CD4-positive, alpha-beta T cell (primary cell): ENCODE measurements at regions not wholly inside any gene's neighbourhood (a gene's known extent, or its start where the extent isn't known, plus 50 kb on each side); places are given as distances from the start of the nearest gene placed in this dataset.
A peak's percentile ranks its signal among the peaks of the same experiment; 100 is the strongest.

Experiments
- ATAC-seq: fragments of 200-7000 bp; cut with Tn5 transposase; one replicate; pipeline ENCODE4 v1.10.0; 2022; ENCODE audit warnings: mild to moderate bottlenecking; ENCODE audit not compliant: poor library complexity
- CTCF ChIA-PET: fragments of 350-600 bp; sonication (Branson Sonifier 250); formaldehyde crosslinking; loops from one replicate; lab custom pipeline; 2021; ENCODE audit warnings: antibody characterized with exemption, inconsistent platforms; lab: Charles Lee
- POLR2A ChIA-PET: fragments of 350-600 bp; sonication (Branson Sonifier 250); formaldehyde crosslinking; loops from one replicate; lab custom pipeline; 2021; ENCODE audit warnings: antibody characterized with exemption, inconsistent platforms; lab: Charles Lee
- DNase-seq, 14 experiments: peaks; one replicate each; pipeline ENCODE4 v3.0.0-alpha.2; 2013 to 2020; ENCODE audit warnings: mixed read lengths in 2 of 14
- H3K27ac ChIP-seq, 2 donors: one replicate each; pipeline versions ENCODE4 v1.5.1 to v1.7.0; 2013; ENCODE audit warnings: low read length in 2 of 2, low read depth in 1 of 2, mild to moderate bottlenecking in 1 of 2
- H3K27me3 ChIP-seq, 2 experiments: 1 replicate in 1 of 2; 2 replicates in 1 of 2; pipeline versions ENCODE4 v1.6.1 to v1.7.0; 2013; ENCODE audit warnings: low read length in 2 of 2, control low read depth in 1 of 2, mild to moderate bottlenecking in 1 of 2, moderate library complexity in 1 of 2; ENCODE audit not compliant: insufficient read depth in 2 of 2, control insufficient read depth in 1 of 2
- H3K36me3 ChIP-seq: one replicate; pipeline ENCODE4 v1.6.1; 2013; ENCODE audit warnings: low read length, control low read depth; ENCODE audit not compliant: insufficient read depth
- H3K4me1 ChIP-seq: one replicate; pipeline ENCODE4 v1.6.1; 2013; ENCODE audit warnings: low read length, control low read depth; ENCODE audit not compliant: insufficient read depth
- H3K4me3 ChIP-seq: one replicate; pipeline ENCODE4 v1.5.1; 2013; ENCODE audit warnings: mild to moderate bottlenecking, low read length, moderate library complexity
- H3K9me3 ChIP-seq, 2 experiments: 1 replicate in 1 of 2; 2 replicates in 1 of 2; pipeline versions ENCODE4 v1.6.1 to v1.7.0; 2013; ENCODE audit warnings: low read length in 2 of 2, mild to moderate bottlenecking in 2 of 2, control low read depth in 1 of 2, moderate library complexity in 1 of 2; ENCODE audit not compliant: control insufficient read depth in 1 of 2, insufficient read depth in 1 of 2
- H3K27ac Mint-ChIP-seq: one replicate; pipeline ENCODE4 v1.8.0; 2020; ENCODE audit warnings: mixed read lengths
- H3K27me3 Mint-ChIP-seq: one replicate; pipeline ENCODE4 v1.8.0; 2021; ENCODE audit warnings: mixed read lengths
- H3K36me3 Mint-ChIP-seq: one replicate; pipeline ENCODE4 v1.8.0; 2021; ENCODE audit warnings: low read depth, mixed read lengths
- H3K4me1 Mint-ChIP-seq: one replicate; pipeline ENCODE4 v1.8.0; 2021; ENCODE audit warnings: low read depth, mixed read lengths
- H3K4me3 Mint-ChIP-seq: one replicate; pipeline ENCODE4 v1.8.0; 2020; ENCODE audit warnings: mild to moderate bottlenecking, mixed read lengths
- H3K9me3 Mint-ChIP-seq: one replicate; pipeline ENCODE4 v1.8.0; 2020; ENCODE audit warnings: mixed read lengths
- intact Hi-C, 2 experiments: fragments of 100-400 bp; cut with DNase I in 1 of 2; cut with micrococcal nuclease in 1 of 2; formaldehyde crosslinking; loops; one replicate each; pipeline versions ENCODE4 v1.15.1 to v1.9.0; 2023 to 2025; cut with DNase I, micrococcal nuclease
- TF ChIP-seq, protein P1 (sequence below): fragments of 200-600 bp; IDR thresholded peaks from one replicate; pipeline ENCODE4 v1.8.0; 2022; ENCODE audit warnings: antibody characterized with exemption, mild to moderate bottlenecking

- Mint-ChIP-seq H3K9me3 (no peaks in the 10 kb centered on the region), H3K27ac (peak overlapping the region; percentile 86), H3K27me3 (no peaks in the 10 kb centered on the region), H3K36me3 (no peaks in the 10 kb centered on the region), H3K4me1 (peaks cover 86% of the 10 kb centered on the region), H3K4me3 (no peak overlapping the region)
- DNase-seq = no peak
- TF ChIP-seq, protein P1, sequence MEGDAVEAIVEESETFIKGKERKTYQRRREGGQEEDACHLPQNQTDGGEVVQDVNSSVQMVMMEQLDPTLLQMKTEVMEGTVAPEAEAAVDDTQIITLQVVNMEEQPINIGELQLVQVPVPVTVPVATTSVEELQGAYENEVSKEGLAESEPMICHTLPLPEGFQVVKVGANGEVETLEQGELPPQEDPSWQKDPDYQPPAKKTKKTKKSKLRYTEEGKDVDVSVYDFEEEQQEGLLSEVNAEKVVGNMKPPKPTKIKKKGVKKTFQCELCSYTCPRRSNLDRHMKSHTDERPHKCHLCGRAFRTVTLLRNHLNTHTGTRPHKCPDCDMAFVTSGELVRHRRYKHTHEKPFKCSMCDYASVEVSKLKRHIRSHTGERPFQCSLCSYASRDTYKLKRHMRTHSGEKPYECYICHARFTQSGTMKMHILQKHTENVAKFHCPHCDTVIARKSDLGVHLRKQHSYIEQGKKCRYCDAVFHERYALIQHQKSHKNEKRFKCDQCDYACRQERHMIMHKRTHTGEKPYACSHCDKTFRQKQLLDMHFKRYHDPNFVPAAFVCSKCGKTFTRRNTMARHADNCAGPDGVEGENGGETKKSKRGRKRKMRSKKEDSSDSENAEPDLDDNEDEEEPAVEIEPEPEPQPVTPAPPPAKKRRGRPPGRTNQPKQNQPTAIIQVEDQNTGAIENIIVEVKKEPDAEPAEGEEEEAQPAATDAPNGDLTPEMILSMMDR = no peak
- no peak overlapping the region for H3K27ac ChIP-seq
- H3K9me3 ChIP-seq = no peaks in the 10 kb centered on the region
- ATAC-seq = no peak
- H3K4me3 ChIP-seq = no peak overlapping the region
- H3K27me3 ChIP-seq = no peaks in the 10 kb centered on the region
- POLR2A ChIA-PET = no interaction called here
- peaks cover 78% of the 10 kb centered on the region for H3K4me1 ChIP-seq
- no peaks in the 10 kb centered on the region for H3K36me3 ChIP-seq
- intact Hi-C loops = no loop called here
- CTCF ChIA-PET = interaction anchor here (0.7 to 1.2 kb wide), 3 partner anchors 9 to 106 kb away, joined by 3 to 4 read pairs (median 3); no protein-coding TSS in a partner anchor
These were observed 96.4 kb downstream of the LRRC74A start for GRCh38 chr14:76922584-76922983.

GRCh38 chr14:76922092-76922491 lies 95.9 kb downstream of the LRRC74A start:
- H3K4me1 Mint-ChIP-seq = peaks cover 82% of the 10 kb centered on the region
- no peaks in the 10 kb centered on the region for H3K27me3 Mint-ChIP-seq
- Histone ChIP-seq H3K36me3 (no peaks in the 10 kb centered on the region), H3K9me3 (no peaks in the 10 kb centered on the region), H3K4me1 (peaks cover 73% of the 10 kb centered on the region), H3K27me3 (no peaks in the 10 kb centered on the region), H3K4me3 (no peak overlapping the region), H3K27ac (no peak overlapping the region)
- H3K27ac Mint-ChIP-seq = peak overlapping the region; percentile 86
- ATAC-seq (no peak), DNase-seq (no peak)
- CTCF ChIA-PET = interaction anchor here (1.1 kb wide), 1 partner anchor 9 kb away, joined by 4 read pairs; no protein-coding TSS in a partner anchor
- POLR2A ChIA-PET = interaction anchor here (3.5 kb wide), 1 partner anchor 8 kb away, joined by 21 read pairs; no protein-coding TSS in a partner anchor
- intact Hi-C loops = no loop called here
- H3K4me3 Mint-ChIP-seq = no peak overlapping the region
- TF ChIP-seq, protein P1 = no peak
- H3K9me3 Mint-ChIP-seq = no peaks in the 10 kb centered on the region
- no peaks in the 10 kb centered on the region for H3K36me3 Mint-ChIP-seq

DNA sequence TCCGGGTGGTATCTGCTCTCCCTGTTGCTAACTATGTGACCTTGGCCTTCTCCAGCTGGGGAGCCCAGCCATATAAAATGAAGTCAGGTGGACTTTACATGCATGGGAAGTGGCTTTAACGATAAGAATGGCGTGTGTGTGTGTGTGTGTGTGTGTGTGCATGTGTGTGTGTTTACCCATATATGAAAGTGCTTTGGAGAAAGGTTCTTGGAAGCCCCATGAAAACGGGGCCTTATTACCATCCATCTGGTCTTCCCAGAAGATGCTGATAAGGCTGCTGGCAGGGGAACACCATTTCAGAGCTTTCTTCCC lies 94.8 kb downstream of the LRRC74A start:
- Histone ChIP-seq H3K27ac (no peak overlapping the region), H3K9me3 (no peaks in the 10 kb centered on the region), H3K4me1 (peaks cover 62% of the 10 kb centered on the region), H3K27me3 (no peaks in the 10 kb centered on the region), H3K36me3 (no peaks in the 10 kb centered on the region), H3K4me3 (no peak overlapping the region)
- TF ChIP-seq, protein P1 = no peak
- Mint-ChIP-seq H3K36me3 (no peaks in the 10 kb centered on the region), H3K4me1 (peaks cover 72% of the 10 kb centered on the region), H3K27me3 (no peaks in the 10 kb centered on the region), H3K4me3 (no peak overlapping the region), H3K9me3 (no peaks in the 10 kb centered on the region), H3K27ac (no peak overlapping the region)
- CTCF ChIA-PET = interaction anchor here (1.1 to 1.9 kb wide), 2 partner anchors 8 to 149 kb away, joined by 4 to 6 read pairs; no protein-coding TSS in a partner anchor
- ATAC-seq (no peak), DNase-seq (no peak)
- intact Hi-C loops = no loop called here
- POLR2A ChIA-PET = interaction anchor here (1.8 to 3.5 kb wide), 3 partner anchors 9 to 107 kb away, joined by 7 to 21 read pairs (median 13); partner anchors contain the start of gene IRF2BPL
